ENCODE measurements at regions not wholly inside any gene's neighbourhood (a gene's known extent, or its start where the extent isn't known, plus 50 kb on each side); places are given as distances from the start of the nearest gene placed in this dataset.

GRCh38 chr14:71703477-71703876 lies 228.8 kb upstream of the RGS6 start:
- TF ChIP-seq CTCF (IDR thresholded peaks at IDR 0.05) (no peak), EP300 (IDR thresholded peaks at IDR 0.05; ENCODE audit: low read depth) (no peak), POLR2A (IDR thresholded peaks at IDR 0.05) (no peak), POLR2AphosphoS5 (IDR thresholded peaks at IDR 0.05) (no peak)

Measured in transverse colon (tissue), 4 donors.